ENCODE measurements at regions not wholly inside any gene's neighbourhood (a gene's known extent, or its start where the extent isn't known, plus 50 kb on each side); places are given as distances from the start of the nearest gene placed in this dataset.

GRCh38 chr10:106114656-106115186, 1049.8 kb downstream of the SORCS1 start:
- no peak for DNase-seq (ENCODE audit: low read depth)
- no peaks in the 10 kb centered on the region for H3K27me3 ChIP-seq (ENCODE audit: control insufficient read depth, insufficient read depth, low read length)
- H3K36me3 ChIP-seq (ENCODE audit: control insufficient read depth, insufficient read depth, low read length), result no peaks in the 10 kb centered on the region
- no peak overlapping the region for H3K4me3 ChIP-seq (ENCODE audit: low read depth, low read length)
- TF ChIP-seq CTCF (IDR thresholded peaks at IDR 0.05; ENCODE audit: insufficient read depth, low read length, poor library complexity, severe bottlenecking), result no peak

- no peak for TF ChIP-seq CTCF (IDR thresholded peaks at IDR 0.05; ENCODE audit: insufficient read depth, low read length, poor library complexity, severe bottlenecking)
- H3K4me3 ChIP-seq (ENCODE audit: low read depth, low read length), result no peak overlapping the region
- no peak for DNase-seq (ENCODE audit: low read depth)
- H3K27me3 ChIP-seq (ENCODE audit: control insufficient read depth, insufficient read depth, low read length), result no peaks in the 10 kb centered on the region
- no peaks in the 10 kb centered on the region for H3K36me3 ChIP-seq (ENCODE audit: control insufficient read depth, insufficient read depth, low read length)
Measured at GRCh38 chr10:106111246-106111645, 1053.3 kb downstream of the SORCS1 start.

- H3K27me3 ChIP-seq (ENCODE audit: control insufficient read depth, insufficient read depth, low read length), result no peaks in the 10 kb centered on the region
- DNase-seq (ENCODE audit: low read depth), result no peak
- no peaks in the 10 kb centered on the region for H3K36me3 ChIP-seq (ENCODE audit: control insufficient read depth, insufficient read depth, low read length)
- no peak overlapping the region for H3K4me3 ChIP-seq (ENCODE audit: low read depth, low read length)
- no peak for TF ChIP-seq CTCF (IDR thresholded peaks at IDR 0.05; ENCODE audit: insufficient read depth, low read length, poor library complexity, severe bottlenecking)
Measured at GRCh38 chr10:106107706-106108105, 1056.8 kb downstream of the SORCS1 start.

GRCh38 chr10:106106114-106106513, 1058.4 kb downstream of the SORCS1 start:
- no peak for TF ChIP-seq CTCF (IDR thresholded peaks at IDR 0.05; ENCODE audit: insufficient read depth, low read length, poor library complexity, severe bottlenecking)
- H3K36me3 ChIP-seq (ENCODE audit: control insufficient read depth, insufficient read depth, low read length), result no peaks in the 10 kb centered on the region
- no peaks in the 10 kb centered on the region for H3K27me3 ChIP-seq (ENCODE audit: control insufficient read depth, insufficient read depth, low read length)
- no peak for DNase-seq (ENCODE audit: low read depth)
- H3K4me3 ChIP-seq (ENCODE audit: low read depth, low read length), result no peak overlapping the region

- no peak for TF ChIP-seq CTCF (IDR thresholded peaks at IDR 0.05; ENCODE audit: insufficient read depth, low read length, poor library complexity, severe bottlenecking)
- Histone ChIP-seq H3K4me3 (ENCODE audit: low read depth, low read length) (no peak overlapping the region), H3K27me3 (ENCODE audit: control insufficient read depth, insufficient read depth, low read length) (no peaks in the 10 kb centered on the region), H3K36me3 (ENCODE audit: control insufficient read depth, insufficient read depth, low read length) (no peaks in the 10 kb centered on the region)
- DNase-seq (ENCODE audit: low read depth), result no peak
Measured at GRCh38 chr10:106089855-106090254, 1074.7 kb downstream of the SORCS1 start.

- TF ChIP-seq CTCF (IDR thresholded peaks at IDR 0.05; ENCODE audit: insufficient read depth, low read length, poor library complexity, severe bottlenecking), result no peak
- H3K27me3 ChIP-seq (ENCODE audit: control insufficient read depth, insufficient read depth, low read length), result no peaks in the 10 kb centered on the region
- H3K36me3 ChIP-seq (ENCODE audit: control insufficient read depth, insufficient read depth, low read length), result no peaks in the 10 kb centered on the region
- no peak for DNase-seq (ENCODE audit: low read depth)
- no peak overlapping the region for H3K4me3 ChIP-seq (ENCODE audit: low read depth, low read length)
Measured at GRCh38 chr10:106086391-106086790, 1078.1 kb downstream of the SORCS1 start.
